Cardiac fibroblast (primary cell): ENCODE measurements at regions not wholly inside any gene's neighbourhood (a gene's known extent, or its start where the extent isn't known, plus 50 kb on each side); places are given as distances from the start of the nearest gene placed in this dataset.

ENCODE experiments used
- DNase-seq, 2 donors: peaks; one replicate each; pipeline versions ENCODE4 v3.0.0 to v3.0.0-alpha.2; 2010; ENCODE audit warnings: low read depth in 2 of 2
- H3K4me3 ChIP-seq, 2 donors: replicated peaks in 1 of 2; 1 replicate in 1 of 2; 2 replicates in 1 of 2; pipeline ENCODE4 v1.5.1; 2011; ENCODE audit warnings: low read depth in 2 of 2, low read length in 2 of 2, mild to moderate bottlenecking in 2 of 2, moderate library complexity in 1 of 2
- TF ChIP-seq, protein P1 (sequence below): IDR thresholded peaks from one replicate; pipeline ENCODE4 v1.5.1; 2011; ENCODE audit warnings: low read depth, mild to moderate bottlenecking, low read length, inconsistent platforms

DNA sequence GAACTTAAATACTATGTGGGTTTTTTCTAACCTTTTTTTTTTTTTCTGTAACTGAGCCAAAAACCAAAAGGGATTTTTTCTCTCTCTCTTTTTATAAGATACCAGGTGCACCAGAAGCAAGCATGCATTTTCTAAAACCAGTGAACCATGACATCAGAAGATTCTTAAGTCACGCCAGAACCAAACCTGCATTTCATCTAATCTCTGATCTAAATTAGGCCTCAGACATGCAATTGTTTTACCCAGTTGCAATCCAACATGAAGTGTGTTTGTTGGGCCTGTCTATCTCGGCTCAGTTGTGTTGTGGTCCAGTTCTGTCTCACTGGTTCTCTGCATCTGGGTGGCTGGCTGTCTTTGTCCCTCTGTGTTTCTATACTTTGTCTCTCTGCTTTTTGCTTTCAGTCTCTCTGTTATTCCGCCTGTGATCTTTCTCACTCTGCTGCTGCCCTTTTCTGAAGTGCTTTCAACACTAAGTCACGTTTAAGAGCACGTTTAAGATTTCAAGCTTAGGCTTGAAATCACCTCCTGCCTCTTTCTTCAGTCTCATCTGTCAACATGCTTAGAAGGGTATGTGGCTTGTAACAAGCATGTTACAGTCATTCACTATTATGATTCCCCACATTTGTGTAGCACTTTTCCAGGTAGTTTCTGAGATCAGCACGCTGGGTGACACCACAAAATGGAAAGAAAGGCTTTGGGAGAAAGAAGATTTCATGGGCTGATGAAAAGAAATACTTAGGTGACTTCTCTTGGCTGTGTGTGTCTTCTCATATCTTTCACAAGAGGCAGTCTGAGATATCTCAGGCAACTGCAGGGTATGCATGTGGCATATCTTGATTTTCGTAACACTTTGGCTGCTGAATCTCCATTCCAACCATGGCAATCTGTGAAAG is 488.9 kb downstream of the SHISA9 start:
- no peak overlapping the region for H3K4me3 ChIP-seq
- TF ChIP-seq, protein P1, sequence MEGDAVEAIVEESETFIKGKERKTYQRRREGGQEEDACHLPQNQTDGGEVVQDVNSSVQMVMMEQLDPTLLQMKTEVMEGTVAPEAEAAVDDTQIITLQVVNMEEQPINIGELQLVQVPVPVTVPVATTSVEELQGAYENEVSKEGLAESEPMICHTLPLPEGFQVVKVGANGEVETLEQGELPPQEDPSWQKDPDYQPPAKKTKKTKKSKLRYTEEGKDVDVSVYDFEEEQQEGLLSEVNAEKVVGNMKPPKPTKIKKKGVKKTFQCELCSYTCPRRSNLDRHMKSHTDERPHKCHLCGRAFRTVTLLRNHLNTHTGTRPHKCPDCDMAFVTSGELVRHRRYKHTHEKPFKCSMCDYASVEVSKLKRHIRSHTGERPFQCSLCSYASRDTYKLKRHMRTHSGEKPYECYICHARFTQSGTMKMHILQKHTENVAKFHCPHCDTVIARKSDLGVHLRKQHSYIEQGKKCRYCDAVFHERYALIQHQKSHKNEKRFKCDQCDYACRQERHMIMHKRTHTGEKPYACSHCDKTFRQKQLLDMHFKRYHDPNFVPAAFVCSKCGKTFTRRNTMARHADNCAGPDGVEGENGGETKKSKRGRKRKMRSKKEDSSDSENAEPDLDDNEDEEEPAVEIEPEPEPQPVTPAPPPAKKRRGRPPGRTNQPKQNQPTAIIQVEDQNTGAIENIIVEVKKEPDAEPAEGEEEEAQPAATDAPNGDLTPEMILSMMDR, result no peak
- no peak for DNase-seq

DNA sequence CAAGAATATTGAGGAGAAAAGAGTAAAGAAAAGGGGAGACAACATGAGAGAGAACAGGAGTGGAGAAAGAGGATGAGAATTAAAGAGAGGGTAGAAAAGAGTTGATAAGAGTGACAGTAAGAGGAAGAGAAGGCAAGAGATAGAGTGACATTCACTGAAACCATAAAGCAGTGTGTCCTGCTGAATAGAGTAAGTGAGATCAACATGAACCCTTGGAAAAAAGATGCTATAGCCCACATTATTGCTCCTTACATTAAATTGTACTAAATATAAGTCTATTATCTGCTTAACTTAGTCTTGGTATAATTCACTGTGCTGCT is 489.5 kb downstream of the SHISA9 start:
- H3K4me3 ChIP-seq, result no peak overlapping the region
- DNase-seq, result no peak
- TF ChIP-seq, protein P1, result no peak

DNA sequence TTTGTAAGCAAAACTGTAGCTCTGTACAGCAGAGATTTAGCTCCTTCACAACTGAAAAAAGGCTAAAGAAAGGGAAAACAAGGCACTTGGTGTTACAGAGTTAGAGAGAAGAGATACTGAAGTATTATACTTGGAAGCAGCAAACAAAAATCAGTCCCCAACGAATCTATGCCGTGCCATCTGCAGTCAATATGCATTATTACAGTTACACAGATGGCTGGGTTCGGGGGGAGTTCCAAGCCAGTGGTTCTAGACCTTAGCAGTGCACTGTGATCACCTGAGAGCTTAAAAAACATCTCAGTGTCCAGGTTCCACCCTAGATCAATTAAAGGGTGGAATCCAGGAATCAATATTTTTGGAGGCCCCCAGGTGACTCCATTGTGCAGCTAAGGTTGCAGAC is 489.9 kb downstream of the SHISA9 start:
- TF ChIP-seq, protein P1, result no peak
- no peak for DNase-seq
- no peak overlapping the region for H3K4me3 ChIP-seq

DNA sequence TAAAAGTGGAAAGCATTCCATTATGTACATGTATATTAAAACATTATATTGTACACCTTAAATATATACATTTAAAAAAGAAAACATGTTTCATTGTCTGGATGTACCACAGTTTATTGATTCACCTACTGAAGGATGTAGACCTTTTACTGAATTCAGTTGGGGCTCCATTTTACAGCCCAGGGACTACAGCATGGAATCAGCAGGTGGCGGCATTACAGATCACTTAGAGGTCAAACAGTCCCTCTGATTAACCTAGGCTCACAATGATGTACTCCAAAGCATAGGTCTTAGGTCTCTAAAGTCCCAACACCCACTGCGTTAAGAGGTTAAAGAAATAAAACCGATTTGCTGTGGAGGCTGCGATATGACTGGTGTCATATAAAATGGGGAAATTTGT is 490.9 kb downstream of the SHISA9 start:
- TF ChIP-seq, protein P1, result no peak
- no peak overlapping the region for H3K4me3 ChIP-seq
- no peak for DNase-seq

DNA sequence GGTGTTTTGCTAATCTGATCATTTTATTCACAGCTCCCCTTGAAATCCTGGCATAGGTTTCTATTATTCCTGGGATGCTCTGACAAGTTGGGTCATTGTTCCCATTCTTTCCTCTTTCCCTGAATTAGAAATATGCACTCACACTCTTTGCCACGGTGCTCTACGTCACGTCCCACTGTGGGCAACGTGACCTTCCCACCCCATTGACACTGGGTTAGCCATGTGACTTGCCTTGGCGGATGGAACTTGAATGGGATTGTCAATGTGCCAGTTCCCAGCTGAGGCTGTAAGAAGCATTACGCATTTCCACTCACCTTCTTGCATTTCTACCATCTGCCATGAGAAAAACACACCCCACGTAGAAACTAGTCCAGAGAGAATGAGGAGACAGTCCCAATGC is 492.4 kb downstream of the SHISA9 start:
- TF ChIP-seq, protein P1, result no peak
- no peak for DNase-seq
- no peak overlapping the region for H3K4me3 ChIP-seq

DNA sequence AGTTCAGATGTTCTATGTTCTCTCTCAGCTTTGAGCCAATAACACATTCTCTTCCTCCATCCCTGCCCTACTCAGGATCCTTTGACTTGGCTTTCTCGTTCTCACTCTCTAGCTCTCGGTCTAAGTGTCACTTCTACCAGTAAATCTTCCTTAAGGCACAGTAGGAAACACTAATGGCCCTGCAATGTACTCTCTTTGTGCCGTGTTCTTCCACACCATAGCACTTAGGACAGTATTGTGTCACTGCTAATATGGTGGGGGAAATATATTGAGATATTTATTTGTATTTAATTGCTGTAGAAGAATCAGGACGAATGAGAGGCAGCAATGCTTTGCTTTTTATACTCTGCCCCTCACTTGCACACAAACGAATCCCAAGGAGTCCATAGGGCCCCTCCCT is 493.1 kb downstream of the SHISA9 start:
- TF ChIP-seq, protein P1, result no peak
- no peak overlapping the region for H3K4me3 ChIP-seq
- DNase-seq, result no peak

DNA sequence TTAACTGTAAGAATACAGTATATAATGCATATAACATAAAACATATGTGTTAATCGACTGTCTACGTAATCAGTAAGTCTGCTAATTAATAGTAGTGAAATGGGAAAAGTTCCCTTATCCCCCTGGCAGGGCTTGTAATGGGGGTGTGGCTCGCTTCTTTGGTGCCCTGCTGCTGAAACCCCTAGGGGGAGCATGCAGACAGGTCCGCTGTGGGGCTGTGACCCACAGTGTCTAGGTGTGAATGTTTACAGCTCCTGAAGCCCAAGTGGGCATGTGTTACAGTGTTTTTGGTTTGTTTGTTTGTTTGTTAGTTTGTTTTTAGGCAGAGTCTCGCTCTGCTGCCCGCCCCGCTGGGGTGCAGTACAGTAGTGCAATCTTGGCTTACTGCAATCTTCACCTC is 495.7 kb downstream of the SHISA9 start:
- no peak for DNase-seq
- no peak overlapping the region for H3K4me3 ChIP-seq
- TF ChIP-seq, protein P1, result no peak
